SK-N-SH treated with all-trans-retinoic acid at 6 μM for 48 hours (cell line): ENCODE measurements at regions not wholly inside any gene's neighbourhood (a gene's known extent, or its start where the extent isn't known, plus 50 kb on each side); places are given as distances from the start of the nearest gene placed in this dataset.

Experiments
- ESRRG ChIP-seq: fragments of 250-450 bp; sonication (Bioruptor Pico); IDR thresholded peaks from 2 replicates; pipeline ENCODE4 v1.6.1; 2021; ENCODE audit warnings: mild to moderate bottlenecking
- ZFP3 ChIP-seq: fragments of 250-450 bp; sonication (Bioruptor Pico); IDR thresholded peaks from 2 replicates; pipeline ENCODE4 v1.5.0; 2020; ENCODE audit warnings: mild to moderate bottlenecking, moderate library complexity
- ZNF8 ChIP-seq: fragments of 450-650 bp; formaldehyde crosslinking; IDR thresholded peaks from 2 replicates; pipeline ENCODE4 v1.5.0; 2020; ENCODE audit warnings: mild to moderate bottlenecking, moderate library complexity
- TF ChIP-seq, protein P1 (sequence below): fragments of 250-450 bp; sonication (Bioruptor Pico); IDR thresholded peaks from 2 replicates; pipeline ENCODE4 v1.8.0; 2020; ENCODE audit warnings: mild to moderate bottlenecking, moderate library complexity, borderline replicate concordance

DNA sequence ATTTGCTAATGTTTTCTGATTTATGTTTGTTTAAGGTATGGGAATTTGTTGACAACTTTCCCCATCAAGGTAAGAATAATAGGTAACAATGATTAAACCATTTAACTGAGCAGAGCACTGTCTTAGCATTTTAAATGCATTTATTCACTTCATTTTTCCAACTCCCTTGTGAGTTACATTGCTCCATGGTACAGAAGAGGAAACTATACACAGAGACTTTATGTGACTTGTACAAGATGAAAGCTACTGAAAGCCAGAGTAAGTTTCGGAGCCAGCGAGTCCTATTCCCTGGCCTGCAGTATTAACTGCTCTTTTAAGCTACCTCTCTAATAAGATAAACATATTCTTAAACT, 708.8 kb downstream of the HDGFL1 start:
- TF ChIP-seq, protein P1, sequence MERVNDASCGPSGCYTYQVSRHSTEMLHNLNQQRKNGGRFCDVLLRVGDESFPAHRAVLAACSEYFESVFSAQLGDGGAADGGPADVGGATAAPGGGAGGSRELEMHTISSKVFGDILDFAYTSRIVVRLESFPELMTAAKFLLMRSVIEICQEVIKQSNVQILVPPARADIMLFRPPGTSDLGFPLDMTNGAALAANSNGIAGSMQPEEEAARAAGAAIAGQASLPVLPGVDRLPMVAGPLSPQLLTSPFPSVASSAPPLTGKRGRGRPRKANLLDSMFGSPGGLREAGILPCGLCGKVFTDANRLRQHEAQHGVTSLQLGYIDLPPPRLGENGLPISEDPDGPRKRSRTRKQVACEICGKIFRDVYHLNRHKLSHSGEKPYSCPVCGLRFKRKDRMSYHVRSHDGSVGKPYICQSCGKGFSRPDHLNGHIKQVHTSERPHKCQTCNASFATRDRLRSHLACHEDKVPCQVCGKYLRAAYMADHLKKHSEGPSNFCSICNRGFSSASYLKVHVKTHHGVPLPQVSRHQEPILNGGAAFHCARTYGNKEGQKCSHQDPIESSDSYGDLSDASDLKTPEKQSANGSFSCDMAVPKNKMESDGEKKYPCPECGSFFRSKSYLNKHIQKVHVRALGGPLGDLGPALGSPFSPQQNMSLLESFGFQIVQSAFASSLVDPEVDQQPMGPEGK (CRISPR knock-in tag), result no peak
- TF ChIP-seq ESRRG (CRISPR knock-in tag) (no peak), ZNF8 (CRISPR knock-in tag) (no peak), ZFP3 (CRISPR knock-in tag) (no peak)
